ENCODE measurements at regions not wholly inside any gene's neighbourhood (a gene's known extent, or its start where the extent isn't known, plus 50 kb on each side); places are given as distances from the start of the nearest gene placed in this dataset.

GRCh38 chr14:56738020-56738419, 72.3 kb downstream of the OTX2 start:
- TF ChIP-seq SRF (IDR thresholded peaks at IDR 0.05; ENCODE audit: low read depth, low read length) (no peak), USF2 (IDR thresholded peaks at IDR 0.05; ENCODE audit: low read length) (no peak)
- WGBS, 2 experiments (ENCODE audit: extremely low coverage in 1 of 2, insufficient coverage in 1 of 2, insufficient read length in 1 of 2, insufficient replicate concordance in 2 of 2, low coverage in 1 of 2, low lambda C conversion rate in 2 of 2, missing lambda C conversion rate in 1 of 2): 89% methylated on average over 1 of the region's 1 CpG; no CpG with 5 or more reads in 1 of the 2 experiments
- POLR2A ChIA-PET (ENCODE audit: partially characterized antibody): no interaction called here

More at GRCh38 chr14:56738020-56738419, 72.3 kb downstream of the OTX2 start:
- no peak overlapping the region for H4K91ac ChIP-seq (replicated peaks; ENCODE audit: insufficient read length, low read length)
- no peaks in the 10 kb centered on the region for H3K9me3 ChIP-seq (ENCODE audit: insufficient read depth in 2 of 2, low read depth in 1 of 2, low read length in 1 of 2)
- no peak overlapping the region for H3K56ac ChIP-seq (replicated peaks; ENCODE audit: insufficient read length, low read depth, low read length)
- H3K14ac ChIP-seq (ENCODE audit: insufficient read length): no peak overlapping the region
- no peak overlapping the region for H2BK120ac ChIP-seq (replicated peaks; ENCODE audit: low read depth, low read length)
- no peak overlapping the region for H3K27ac ChIP-seq (ENCODE audit: low read depth, low read length)
- no peak overlapping the region for H3K4ac ChIP-seq (replicated peaks; ENCODE audit: insufficient read length, low read depth, low read length)
- FAIRE-seq (no peak), DNase-seq (ENCODE audit: low read depth in 1 of 2, low spot score in 2 of 2) (peak in 1 of 2 experiments; percentile 16)
- H3K23me2 ChIP-seq (ENCODE audit: low read depth, low read length): no peaks in the 10 kb centered on the region
- H3K4me1 ChIP-seq (replicated peaks in 1 of 4; ENCODE audit: control insufficient read depth in 3 of 4, insufficient read depth in 4 of 4, low read length in 3 of 4): peaks cover 0 to 16% (median 7%) of the 10 kb centered on the region in 4 experiments; a peak in 5 of 7 replicates
- H3K27me3 ChIP-seq (replicated peaks in 1 of 4; ENCODE audit: control insufficient read depth in 3 of 4, extremely low read depth in 1 of 4, insufficient read depth in 3 of 4, low read length in 3 of 4): no peaks in the 10 kb centered on the region
- no peak overlapping the region for H2BK5ac ChIP-seq (ENCODE audit: low read depth, low read length)
- H3K4me2 ChIP-seq (ENCODE audit: insufficient read depth in 1 of 2, low read depth in 2 of 2, low read length in 2 of 2): no peak overlapping the region
- H3K36me3 ChIP-seq (ENCODE audit: control insufficient read depth in 2 of 4, insufficient read depth in 4 of 4, low read length in 3 of 4): no peaks in the 10 kb centered on the region
- H4K20me1 ChIP-seq (replicated peaks in 1 of 2; ENCODE audit: control insufficient read depth in 1 of 2, insufficient read depth in 2 of 2, low read length in 2 of 2): no peaks in the 10 kb centered on the region
- no peak overlapping the region for H3K23ac ChIP-seq (ENCODE audit: insufficient read length)
- H3K4me3 ChIP-seq (ENCODE audit: extremely low read depth in 1 of 4, insufficient read depth in 2 of 4, low read depth in 3 of 4, low read length in 4 of 4): no peak overlapping the region
- no peak overlapping the region for H4K5ac ChIP-seq (ENCODE audit: insufficient read length, low read depth, low read length)
- no peak overlapping the region for H2AK5ac ChIP-seq (ENCODE audit: low read depth, low read length)
- no peaks in the 10 kb centered on the region for H3K79me2 ChIP-seq (ENCODE audit: control insufficient read depth in 1 of 2, insufficient read depth in 2 of 2, low read length in 2 of 2)
- H3K9ac ChIP-seq (replicated peaks in 1 of 4; ENCODE audit: extremely low read depth in 1 of 4, low read depth in 3 of 4, low read length in 3 of 4): no peak overlapping the region
- H2BK12ac ChIP-seq (ENCODE audit: low read depth, low read length): no peak overlapping the region
- H3K18ac ChIP-seq (ENCODE audit: extremely low read depth, low read length): no peak overlapping the region
- no peak overlapping the region for H2BK20ac ChIP-seq (ENCODE audit: low read length)
- no peak overlapping the region for H4K8ac ChIP-seq (ENCODE audit: extremely low read depth, insufficient read depth, low read length)
- H3K79me1 ChIP-seq (ENCODE audit: low read depth, low read length): no peaks in the 10 kb centered on the region
- no peak overlapping the region for H2AFZ ChIP-seq (ENCODE audit: low read length)
- CTCF ChIA-PET (ENCODE audit: partially characterized antibody): interaction anchor here (0.7 to 4.4 kb wide), 2 partner anchors 8 to 20 kb away, joined by 3 to 13 read pairs; no protein-coding TSS in a partner anchor
- peak overlapping the region; percentile 31; the same call in 1 of the 2 replicates for H2BK15ac ChIP-seq (ENCODE audit: low read length)

All from H1 (cell line).